Naive thymus-derived CD4-positive, alpha-beta T cell (primary cell): ENCODE measurements at regions not wholly inside any gene's neighbourhood (a gene's known extent, or its start where the extent isn't known, plus 50 kb on each side); places are given as distances from the start of the nearest gene placed in this dataset.
A peak's percentile ranks its signal among the peaks of the same experiment; 100 is the strongest.

ENCODE experiments used
- ATAC-seq: fragments of 150-1000 bp; cut with Tn5 transposase; 2 replicates; pipeline ENCODE4 v1.10.0; 2021; ENCODE audit warnings: mild to moderate bottlenecking, moderate library complexity
- CTCF ChIA-PET: fragments of 350-600 bp; sonication (Branson Sonifier 250); formaldehyde crosslinking; loops from one replicate; lab custom pipeline; 2021; ENCODE audit warnings: antibody characterized with exemption; lab: Charles Lee
- POLR2A ChIA-PET: fragments of 350-600 bp; sonication (Branson Sonifier 250); formaldehyde crosslinking; loops from one replicate; lab custom pipeline; 2021; ENCODE audit warnings: antibody characterized with exemption, inconsistent platforms; lab: Charles Lee
- DNase-seq, 9 donors: peaks; one replicate each; pipeline versions ENCODE4 v3.0.0 to v3.0.0-alpha.2; 2020 to 2022; ENCODE audit warnings: mixed read lengths in 1 of 9
- H3K27ac ChIP-seq: one replicate; pipeline ENCODE4 v1.7.0; 2013; ENCODE audit warnings: mild to moderate bottlenecking, low read depth, low read length, moderate library complexity
- H3K27me3 ChIP-seq, 2 donors: one replicate each; pipeline ENCODE4 v1.7.0; 2013; ENCODE audit warnings: low read length in 2 of 2, mild to moderate bottlenecking in 2 of 2, moderate library complexity in 2 of 2; ENCODE audit not compliant: control insufficient read depth in 2 of 2, insufficient read depth in 2 of 2
- H3K36me3 ChIP-seq, 3 experiments: 1 replicate in 2 of 3; 2 replicates in 1 of 3; pipeline ENCODE4 v1.7.0; 2013; ENCODE audit warnings: low read length in 3 of 3, mild to moderate bottlenecking in 3 of 3, moderate library complexity in 1 of 3; ENCODE audit not compliant: insufficient read depth in 3 of 3, control insufficient read depth in 2 of 3
- H3K4me1 ChIP-seq, 2 donors: one replicate each; pipeline ENCODE4 v1.7.0; 2013; ENCODE audit warnings: low read length in 2 of 2, mild to moderate bottlenecking in 2 of 2, moderate library complexity in 1 of 2; ENCODE audit not compliant: control insufficient read depth in 2 of 2, insufficient read depth in 2 of 2
- H3K4me3 ChIP-seq: 2 replicates; pipeline ENCODE4 v1.7.0; 2013; ENCODE audit warnings: mild to moderate bottlenecking, low read length
- H3K9me3 ChIP-seq, 3 experiments: 1 replicate in 2 of 3; 2 replicates in 1 of 3; pipeline ENCODE4 v1.7.0; 2013; ENCODE audit warnings: low read length in 3 of 3; ENCODE audit not compliant: control insufficient read depth in 2 of 3
- H3K27ac Mint-ChIP-seq, 9 donors: one replicate each; pipeline ENCODE4 v1.8.0; 2020 to 2022; ENCODE audit warnings: mixed read lengths in 9 of 9, mild to moderate bottlenecking in 8 of 9, moderate library complexity in 5 of 9, inconsistent platforms in 2 of 9
- H3K27me3 Mint-ChIP-seq, 5 donors: one replicate each; pipeline ENCODE4 v1.8.0; 2021 to 2022; ENCODE audit warnings: mixed read lengths in 5 of 5, mild to moderate bottlenecking in 1 of 5
- H3K36me3 Mint-ChIP-seq, 5 donors: one replicate each; pipeline ENCODE4 v1.8.0; 2020 to 2022; ENCODE audit warnings: mixed read lengths in 5 of 5, mild to moderate bottlenecking in 3 of 5, inconsistent platforms in 1 of 5
- H3K4me1 Mint-ChIP-seq, 7 donors: one replicate each; pipeline ENCODE4 v1.8.0; 2020 to 2022; ENCODE audit warnings: mixed read lengths in 7 of 7, mild to moderate bottlenecking in 3 of 7, inconsistent platforms in 1 of 7
- H3K4me3 Mint-ChIP-seq, 10 donors: one replicate each; pipeline ENCODE4 v1.8.0; 2020 to 2022; ENCODE audit warnings: mild to moderate bottlenecking in 10 of 10, mixed read lengths in 10 of 10, moderate library complexity in 6 of 10, inconsistent platforms in 2 of 10
- H3K9me3 Mint-ChIP-seq, 11 donors: one replicate each; pipeline ENCODE4 v1.8.0; 2020 to 2022; ENCODE audit warnings: mixed read lengths in 11 of 11, mild to moderate bottlenecking in 4 of 11, inconsistent platforms in 1 of 11, moderate library complexity in 1 of 11
- intact Hi-C, 2 donors: fragments of 100-400 bp; cut with micrococcal nuclease; formaldehyde crosslinking; loops; one replicate each; pipeline ENCODE4 v1.15.1; 2023

DNA sequence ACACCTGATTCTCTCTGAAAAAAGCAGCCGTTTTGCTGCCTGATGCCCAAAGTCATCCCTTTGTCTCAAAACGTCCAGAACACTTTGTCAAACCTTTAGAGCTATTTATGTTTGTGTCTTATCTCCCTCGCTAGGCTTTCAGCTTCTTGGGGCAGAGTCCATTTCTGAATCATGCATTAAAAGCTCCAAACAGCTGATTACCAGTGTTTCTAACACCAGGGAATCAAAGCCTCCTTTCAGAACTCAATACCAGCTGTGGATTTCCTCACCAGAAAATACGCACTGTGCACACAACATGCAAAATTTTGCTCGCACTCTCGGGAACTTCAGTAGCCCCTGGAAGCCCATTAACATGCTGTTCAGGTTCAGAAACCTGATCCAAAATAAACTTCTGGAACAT, 333.3 kb downstream of the HACE1 start:
- H3K27ac Mint-ChIP-seq: no peak overlapping the region
- H3K4me3 Mint-ChIP-seq: no peak overlapping the region

DNA sequence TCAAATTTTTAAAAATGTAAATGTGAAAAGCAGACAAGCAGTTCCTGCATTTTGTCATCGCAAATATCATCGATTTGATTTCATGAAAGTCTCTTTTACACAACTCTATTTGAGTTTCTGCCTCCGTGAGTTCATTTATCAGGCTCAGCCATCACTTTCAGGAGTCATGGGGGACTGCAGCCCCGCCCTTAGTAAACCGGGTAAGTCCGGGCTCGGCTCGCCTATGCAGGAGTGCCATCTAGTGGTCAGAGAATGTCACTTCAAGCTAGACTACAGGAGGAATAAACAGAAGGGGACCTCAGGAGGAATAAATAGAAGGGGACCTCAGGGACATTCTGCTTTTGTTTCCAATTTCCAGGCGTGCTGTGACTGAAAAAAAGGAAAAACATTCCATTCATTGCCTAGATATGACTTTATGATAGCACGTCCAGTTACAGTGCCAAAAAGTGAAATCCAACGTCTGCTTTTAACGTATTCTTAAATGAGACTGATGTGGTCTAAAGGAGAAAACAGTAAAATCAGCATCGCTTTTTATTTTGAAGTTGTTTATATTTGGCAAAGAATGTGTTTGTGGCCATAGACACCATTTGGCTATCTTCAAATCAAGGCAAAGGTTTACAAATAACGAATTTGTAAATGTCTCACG, 333.9 kb downstream of the HACE1 start:
- H3K36me3 ChIP-seq: no peaks in the 10 kb centered on the region
- POLR2A ChIA-PET: no interaction called here
- H3K27ac ChIP-seq: no peak overlapping the region
- Mint-ChIP-seq H3K27me3 (peaks cover 0 to 23% (median 18%) of the 10 kb centered on the region in 5 donors), H3K36me3 (no peaks in the 10 kb centered on the region), H3K27ac (no peak overlapping the region), H3K4me1 (peaks cover 0 to 6% (median 0%) of the 10 kb centered on the region in 7 donors), H3K4me3 (peak overlapping the region; percentile 40 to 80 (median 66)), H3K9me3 (no peaks in the 10 kb centered on the region)
- H3K4me3 ChIP-seq: no peak overlapping the region
- CTCF ChIA-PET: interaction anchor here (1.6 kb wide), 1 partner anchor 14 kb away, joined by 4 read pairs; no protein-coding TSS in a partner anchor
- no peaks in the 10 kb centered on the region for H3K27me3 ChIP-seq
- H3K4me1 ChIP-seq: no peaks in the 10 kb centered on the region
- intact Hi-C loops: loop anchor here (10.0 kb wide), 1 partner anchor 249 kb away; no protein-coding TSS in a partner anchor
- no peaks in the 10 kb centered on the region for H3K9me3 ChIP-seq
- DNase-seq (peak; percentile 39 to 69 (median 58)), ATAC-seq (peak; percentile 97)

More for the DNA sequence above, 333.3 kb downstream of the HACE1 start:
- POLR2A ChIA-PET: no interaction called here
- Histone ChIP-seq H3K27me3 (no peaks in the 10 kb centered on the region), H3K27ac (no peak overlapping the region), H3K4me3 (no peak overlapping the region), H3K4me1 (no peaks in the 10 kb centered on the region), H3K9me3 (no peaks in the 10 kb centered on the region), H3K36me3 (no peaks in the 10 kb centered on the region)
- intact Hi-C loops: loop anchor here (10.0 kb wide), 1 partner anchor 248 kb away; no protein-coding TSS in a partner anchor
- H3K9me3 Mint-ChIP-seq: no peaks in the 10 kb centered on the region
- CTCF ChIA-PET: interaction anchor here (1.6 kb wide), 1 partner anchor 13 kb away, joined by 4 read pairs; no protein-coding TSS in a partner anchor
- DNase-seq: no peak
- H3K36me3 Mint-ChIP-seq: no peaks in the 10 kb centered on the region
- ATAC-seq: no peak
- H3K4me1 Mint-ChIP-seq: peaks cover 0 to 6% (median 0%) of the 10 kb centered on the region in 7 donors
- H3K27me3 Mint-ChIP-seq: peaks cover 0 to 22% (median 18%) of the 10 kb centered on the region in 5 donors

DNA sequence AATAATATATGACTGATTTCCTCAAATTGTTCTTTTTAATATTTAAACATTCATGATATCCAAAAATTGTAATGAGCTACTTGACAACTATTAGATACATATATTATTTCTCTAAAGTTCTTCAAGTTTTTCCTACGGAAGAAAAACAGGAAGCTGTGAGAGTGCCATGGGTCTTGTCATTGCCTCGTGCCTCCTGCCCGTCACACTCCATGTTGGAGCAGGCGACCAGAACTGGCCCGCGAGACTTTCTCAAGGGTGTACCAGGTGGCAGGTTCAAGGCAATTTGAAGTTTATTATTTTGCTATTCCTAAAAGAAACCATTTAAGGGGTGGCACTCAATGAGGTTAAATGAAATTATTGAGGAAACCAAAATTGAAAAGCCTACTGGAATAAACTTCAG, 337.2 kb downstream of the HACE1 start:
- no peaks in the 10 kb centered on the region for H3K36me3 Mint-ChIP-seq
- intact Hi-C loops: loop anchor here (10.0 kb wide), 1 partner anchor 252 kb away; no protein-coding TSS in a partner anchor
- no peaks in the 10 kb centered on the region for H3K9me3 Mint-ChIP-seq
- H3K36me3 ChIP-seq: no peaks in the 10 kb centered on the region
- ATAC-seq (no peak), DNase-seq (no peak)
- H3K27me3 Mint-ChIP-seq: peaks cover 0 to 26% (median 22%) of the 10 kb centered on the region in 5 donors
- POLR2A ChIA-PET: no interaction called here
- no peak overlapping the region for H3K27ac Mint-ChIP-seq
- no peaks in the 10 kb centered on the region for H3K9me3 ChIP-seq
- no peaks in the 10 kb centered on the region for H3K27me3 ChIP-seq
- no peak overlapping the region for H3K27ac ChIP-seq
- CTCF ChIA-PET: no interaction called here
- peaks cover 0 to 6% (median 0%) of the 10 kb centered on the region in 7 donors for H3K4me1 Mint-ChIP-seq
- no peaks in the 10 kb centered on the region for H3K4me1 ChIP-seq
- no peak overlapping the region for H3K4me3 Mint-ChIP-seq
- no peak overlapping the region for H3K4me3 ChIP-seq

DNA sequence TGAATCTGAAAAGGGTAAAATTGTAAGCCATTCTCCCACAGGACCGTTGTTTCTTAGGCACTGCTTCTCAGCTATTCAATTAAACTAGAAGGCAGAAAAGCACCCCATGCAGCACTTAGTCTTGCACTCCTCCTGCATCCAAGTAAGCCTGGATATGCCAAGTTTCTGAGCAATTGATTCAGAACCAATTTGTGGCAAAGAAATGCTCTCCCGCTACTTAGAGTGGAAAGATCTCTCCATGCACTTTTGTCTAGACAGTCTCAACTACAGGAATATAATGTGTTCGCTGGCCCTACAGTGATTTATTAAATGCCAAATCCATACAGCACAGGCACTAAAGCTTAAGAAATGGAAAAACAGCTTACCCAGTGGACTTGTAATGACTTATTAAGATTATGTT, 338.5 kb downstream of the HACE1 start:
- no peaks in the 10 kb centered on the region for H3K9me3 ChIP-seq
- H3K27me3 Mint-ChIP-seq: peaks cover 7 to 28% (median 18%) of the 10 kb centered on the region in 5 donors
- CTCF ChIA-PET: no interaction called here
- H3K4me1 ChIP-seq: no peaks in the 10 kb centered on the region
- POLR2A ChIA-PET: no interaction called here
- H3K27me3 ChIP-seq: no peaks in the 10 kb centered on the region
- ATAC-seq: no peak
- peaks cover 0 to 6% (median 0%) of the 10 kb centered on the region in 7 donors for H3K4me1 Mint-ChIP-seq
- no peaks in the 10 kb centered on the region for H3K9me3 Mint-ChIP-seq
- H3K27ac Mint-ChIP-seq: no peak overlapping the region
- DNase-seq: no peak
- H3K4me3 Mint-ChIP-seq: no peak overlapping the region
- H3K36me3 ChIP-seq: no peaks in the 10 kb centered on the region
- H3K27ac ChIP-seq: no peak overlapping the region
- H3K4me3 ChIP-seq: no peak overlapping the region
- no peaks in the 10 kb centered on the region for H3K36me3 Mint-ChIP-seq
- intact Hi-C loops: loop anchor here (10.0 kb wide), 1 partner anchor 254 kb away; no protein-coding TSS in a partner anchor

DNA sequence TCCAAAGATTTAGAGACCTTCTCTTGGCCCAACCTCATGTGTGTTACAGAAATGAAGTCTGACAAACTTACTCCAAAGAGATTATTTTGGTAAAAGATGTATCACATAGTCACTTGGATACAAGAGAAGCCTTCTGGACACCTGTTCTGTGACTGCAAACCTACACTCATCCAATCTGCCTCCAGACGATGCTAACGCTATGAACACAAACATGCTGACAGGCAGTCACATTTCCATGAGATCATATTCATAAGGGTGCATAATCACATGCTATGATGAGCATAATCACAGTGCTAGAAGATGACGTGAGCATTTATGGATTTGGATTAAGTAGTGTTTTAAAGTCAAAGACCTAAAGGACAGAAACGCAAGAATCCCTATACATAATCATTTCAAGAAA, 340.2 kb downstream of the HACE1 start:
- DNase-seq: no peak
- Histone ChIP-seq H3K9me3 (no peaks in the 10 kb centered on the region), H3K4me1 (no peaks in the 10 kb centered on the region), H3K36me3 (no peaks in the 10 kb centered on the region), H3K27me3 (no peaks in the 10 kb centered on the region), H3K27ac (no peak overlapping the region), H3K4me3 (no peak overlapping the region)
- no peak for ATAC-seq
- H3K4me3 Mint-ChIP-seq: no peak overlapping the region
- POLR2A ChIA-PET: no interaction called here
- CTCF ChIA-PET: no interaction called here
- no peaks in the 10 kb centered on the region for H3K4me1 Mint-ChIP-seq
- no peak overlapping the region for H3K27ac Mint-ChIP-seq
- H3K9me3 Mint-ChIP-seq: no peaks in the 10 kb centered on the region
- no peaks in the 10 kb centered on the region for H3K36me3 Mint-ChIP-seq
- H3K27me3 Mint-ChIP-seq: peaks cover 7 to 20% (median 13%) of the 10 kb centered on the region in 5 donors
- intact Hi-C loops: no loop called here

DNA sequence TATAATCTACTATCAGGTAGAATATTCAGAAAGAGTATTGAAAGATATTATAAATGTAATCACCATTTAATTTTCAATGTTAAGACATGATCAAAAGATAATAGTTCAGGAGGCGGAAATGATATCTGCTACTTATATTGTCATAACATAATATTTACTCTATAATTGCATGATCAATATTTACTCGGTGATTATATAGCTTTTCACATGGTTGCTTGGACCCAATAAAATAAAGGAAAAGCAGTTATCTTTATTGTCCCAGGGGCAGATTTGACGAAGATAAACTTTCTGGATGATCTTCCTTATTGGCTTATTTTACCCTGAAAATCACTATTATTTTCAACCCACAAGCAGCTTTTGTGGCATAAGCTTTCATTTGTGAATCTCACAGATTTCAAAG, 350.4 kb downstream of the HACE1 start:
- no peak overlapping the region for H3K27ac Mint-ChIP-seq
- H3K27me3 Mint-ChIP-seq: peaks cover 2 to 31% (median 12%) of the 10 kb centered on the region in 5 donors
- H3K27me3 ChIP-seq: no peaks in the 10 kb centered on the region
- no peaks in the 10 kb centered on the region for H3K36me3 Mint-ChIP-seq
- DNase-seq (no peak), ATAC-seq (no peak)
- no peak overlapping the region for H3K4me3 Mint-ChIP-seq
- peaks cover 0 to 2% (median 0%) of the 10 kb centered on the region in 11 donors for H3K9me3 Mint-ChIP-seq
- H3K9me3 ChIP-seq: no peaks in the 10 kb centered on the region
- H3K27ac ChIP-seq: no peak overlapping the region
- intact Hi-C loops: no loop called here
- H3K4me3 ChIP-seq: no peak overlapping the region
- no peaks in the 10 kb centered on the region for H3K36me3 ChIP-seq
- POLR2A ChIA-PET: no interaction called here
- H3K4me1 ChIP-seq: no peaks in the 10 kb centered on the region
- CTCF ChIA-PET: no interaction called here
- H3K4me1 Mint-ChIP-seq: no peaks in the 10 kb centered on the region

DNA sequence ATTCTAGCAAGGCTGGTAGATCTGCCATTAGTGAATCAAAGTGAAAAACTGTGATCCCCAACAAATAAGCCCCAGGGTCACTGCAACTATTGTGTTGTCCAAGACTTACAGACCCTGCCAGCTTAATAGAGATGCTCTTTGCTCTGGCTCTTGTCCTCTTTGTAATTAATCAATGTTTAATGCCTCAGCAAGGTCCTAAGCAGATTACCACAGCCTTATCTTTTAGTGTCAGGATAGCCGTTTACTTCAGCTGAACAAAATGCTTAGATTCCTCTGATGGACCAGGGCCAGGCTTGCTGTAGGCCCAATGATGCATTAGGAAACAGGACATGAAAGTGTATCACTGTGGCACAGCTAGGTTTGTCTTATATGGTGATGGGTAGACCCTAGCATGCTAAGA, 353.3 kb downstream of the HACE1 start:
- H3K4me1 Mint-ChIP-seq: no peaks in the 10 kb centered on the region
- intact Hi-C loops: no loop called here
- CTCF ChIA-PET: no interaction called here
- DNase-seq (no peak), ATAC-seq (no peak)
- H3K36me3 Mint-ChIP-seq: no peaks in the 10 kb centered on the region
- H3K27ac Mint-ChIP-seq: no peak overlapping the region
- Histone ChIP-seq H3K27me3 (no peaks in the 10 kb centered on the region), H3K27ac (no peak overlapping the region), H3K4me1 (no peaks in the 10 kb centered on the region), H3K36me3 (no peaks in the 10 kb centered on the region), H3K9me3 (no peaks in the 10 kb centered on the region), H3K4me3 (no peak overlapping the region)
- POLR2A ChIA-PET: no interaction called here
- peaks cover 0 to 11% (median 9%) of the 10 kb centered on the region in 5 donors for H3K27me3 Mint-ChIP-seq
- H3K4me3 Mint-ChIP-seq: no peak overlapping the region
- H3K9me3 Mint-ChIP-seq: peaks cover 0 to 2% (median 0%) of the 10 kb centered on the region in 11 donors
